Panc1 (cell line): ENCODE measurements at regions not wholly inside any gene's neighbourhood (a gene's known extent, or its start where the extent isn't known, plus 50 kb on each side); places are given as distances from the start of the nearest gene placed in this dataset.

ENCODE experiments used
- ATAC-seq: fragments of 200-7000 bp; cut with Tn5 transposase; 2 replicates; pipeline ENCODE4 v1.9.1; 2020; ENCODE audit warnings: mild to moderate bottlenecking, moderate library complexity
- BruUV-seq: library from RNA; stranded (reverse); fragments of 400-500 nt; replicated peaks from 2 replicates; lab custom pipeline; 2021; lab: Mats Ljungman, UMichigan
- CTCF ChIA-PET: fragments of 300-600 bp; sonication (Branson Sonifier 250); formaldehyde crosslinking; loops from one replicate; lab custom pipeline; 2022; ENCODE audit warnings: antibody characterized with exemption; lab: Charles Lee
- POLR2A ChIA-PET: fragments of 300-600 bp; sonication (Branson Sonifier 250); formaldehyde crosslinking; loops from one replicate; lab custom pipeline; 2022; ENCODE audit warnings: antibody characterized with exemption; lab: Charles Lee
- DNase-seq: peaks from one replicate; pipeline ENCODE4 v3.0.0-alpha.2; 2010; ENCODE audit warnings: low read depth, low spot score
- H3K27ac ChIP-seq: 2 replicates; pipeline ENCODE4 v1.5.1; 2011; ENCODE audit warnings: mild to moderate bottlenecking, low read length, inconsistent platforms
- H3K27me3 ChIP-seq: fragments of 200-500 bp; sonication (Bioruptor generic); 2 replicates; pipeline ENCODE4 v1.6.0; 2014; ENCODE audit warnings: low read length, inconsistent platforms; ENCODE audit not compliant: control insufficient read depth, insufficient read depth
- H3K36me3 ChIP-seq: fragments of 200-500 bp; sonication (Bioruptor generic); 2 replicates; pipeline ENCODE4 v1.5.1; 2014; ENCODE audit warnings: inconsistent platforms, mild to moderate bottlenecking, low read length, moderate library complexity; ENCODE audit not compliant: control insufficient read depth, insufficient read depth
- H3K4me1 ChIP-seq: 2 replicates; pipeline ENCODE4 v1.5.1; 2011; ENCODE audit warnings: inconsistent platforms, mild to moderate bottlenecking, low read length, moderate library complexity; ENCODE audit not compliant: control insufficient read depth, insufficient read depth
- H3K4me3 ChIP-seq, 2 experiments: 2 replicates each; pipeline ENCODE4 v1.5.1; 2011 to 2012; ENCODE audit warnings: low read depth in 2 of 2, low read length in 2 of 2, mild to moderate bottlenecking in 2 of 2, inconsistent platforms in 1 of 2, moderate library complexity in 1 of 2
- H3K9me3 ChIP-seq: fragments of 200-500 bp; sonication (Bioruptor generic); 2 replicates; pipeline ENCODE4 v1.5.1; 2014; ENCODE audit warnings: low read depth, mild to moderate bottlenecking, inconsistent platforms, low read length, moderate library complexity; ENCODE audit not compliant: control insufficient read depth, insufficient read depth
- CTCF ChIP-seq: fragments of 450-650 bp; IDR thresholded peaks from 2 replicates; pipeline ENCODE4 v1.5.1; 2017; ENCODE audit warnings: mild to moderate bottlenecking
- POLR2AphosphoS5 ChIP-seq: IDR thresholded peaks from 2 replicates; pipeline ENCODE4 v1.6.1; 2012; ENCODE audit warnings: mild to moderate bottlenecking, low read depth, low read length, moderate library complexity
- REST ChIP-seq, 2 experiments: IDR thresholded peaks; 2 replicates each; pipeline ENCODE4 v1.6.1; 2011 to 2012; ENCODE audit warnings: low read depth in 2 of 2, control low read depth in 1 of 2, low read length in 1 of 2, mild to moderate bottlenecking in 1 of 2, moderate library complexity in 1 of 2; ENCODE audit not compliant: insufficient read depth in 1 of 2
- SIN3A ChIP-seq: IDR thresholded peaks from 2 replicates; pipeline ENCODE4 v1.6.1; 2012; ENCODE audit warnings: low read depth, mild to moderate bottlenecking, low read length, moderate library complexity, borderline replicate concordance; ENCODE audit not compliant: insufficient read depth
- TCF7L2 ChIP-seq: IDR thresholded peaks from 2 replicates; pipeline ENCODE4 v1.6.1; 2011; ENCODE audit warnings: mild to moderate bottlenecking, low read depth, low read length, inconsistent platforms
- in situ Hi-C: cut with HindIII; loops from 2 replicates; pipeline ENCODE4 v1.10.0; 2016; ENCODE audit warnings: low sequenced_read_pairs, low pct_unique_long_range_greater_than_20kb
- intact Hi-C: fragments of 100-400 bp; cut with micrococcal nuclease; formaldehyde crosslinking; loops from one replicate; pipeline ENCODE4 v1.10.0; 2022; ENCODE audit not compliant: unreplicated experiment

- BruUV-seq: no TSS peak
- CTCF ChIA-PET: no interaction called here
- ATAC-seq: no peak
Observed at GRCh38 chr15:38103564-38103963, 149.1 kb upstream of the SPRED1 start.

GRCh38 chr15:38111070-38111469 lies 141.6 kb upstream of the SPRED1 start:
- in situ Hi-C loops (no loop called here), intact Hi-C loops (no loop called here)
- BruUV-seq: no TSS peak
- Histone ChIP-seq H3K4me3 (no peak overlapping the region), H3K36me3 (no peaks in the 10 kb centered on the region), H3K9me3 (no peaks in the 10 kb centered on the region), H3K27ac (no peak overlapping the region), H3K4me1 (no peaks in the 10 kb centered on the region), H3K27me3 (no peaks in the 10 kb centered on the region)
- DNase-seq (no peak), ATAC-seq (no peak)
- ChIA-PET POLR2A (no interaction called here), CTCF (no interaction called here)
- TF ChIP-seq POLR2AphosphoS5 (no peak), CTCF (no peak), TCF7L2 (no peak), SIN3A (no peak), REST (IDR thresholded peaks at IDR 0.05; ENCODE audit: insufficient read depth in 1 of 2, low read depth in 2 of 2, low read length in 1 of 2) (no peak)

More at GRCh38 chr15:38103564-38103963, 149.1 kb upstream of the SPRED1 start:
- in situ Hi-C loops: no loop called here
- TF ChIP-seq SIN3A: no peak
- TF ChIP-seq TCF7L2: no peak
- TF ChIP-seq POLR2AphosphoS5: no peak
- TF ChIP-seq CTCF: no peak
- TF ChIP-seq REST (IDR thresholded peaks at IDR 0.05; ENCODE audit: insufficient read depth in 1 of 2, low read depth in 2 of 2, low read length in 1 of 2): no peak
- Histone ChIP-seq H3K27me3 (no peaks in the 10 kb centered on the region), H3K9me3 (no peaks in the 10 kb centered on the region), H3K36me3 (no peaks in the 10 kb centered on the region), H3K27ac (no peak overlapping the region), H3K4me1 (no peaks in the 10 kb centered on the region), H3K4me3 (no peak overlapping the region)
- intact Hi-C loops: no loop called here
- POLR2A ChIA-PET: no interaction called here
- DNase-seq: no peak
